ENCODE measurements at regions not wholly inside any gene's neighbourhood (a gene's known extent, or its start where the extent isn't known, plus 50 kb on each side); places are given as distances from the start of the nearest gene placed in this dataset.
"Not testable (repeated sequence)": the region's sequence is repeated elsewhere in the genome, so short reads cannot be mapped to it uniquely, and the experiment has no call there.

DNA sequence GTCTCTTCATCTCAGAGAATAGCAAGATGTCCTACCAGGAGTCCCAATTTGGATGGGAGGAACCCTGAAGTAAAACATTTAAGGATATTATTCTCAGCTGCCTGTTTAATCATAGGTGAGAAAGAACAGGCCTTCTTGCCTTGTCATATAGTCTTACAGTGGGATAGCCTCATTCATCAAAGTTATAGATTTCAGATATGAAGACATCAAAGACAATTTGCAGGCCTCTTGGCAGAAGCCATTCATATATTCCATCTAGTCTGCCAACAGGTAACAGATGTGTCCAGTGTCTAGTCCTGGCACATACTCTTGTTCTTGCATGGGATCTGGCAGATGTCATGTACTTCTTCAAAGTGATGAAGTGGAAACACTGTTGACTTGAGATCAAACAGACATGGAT, 601.3 kb upstream of the GHITM start:
- TF ChIP-seq, protein P1, sequence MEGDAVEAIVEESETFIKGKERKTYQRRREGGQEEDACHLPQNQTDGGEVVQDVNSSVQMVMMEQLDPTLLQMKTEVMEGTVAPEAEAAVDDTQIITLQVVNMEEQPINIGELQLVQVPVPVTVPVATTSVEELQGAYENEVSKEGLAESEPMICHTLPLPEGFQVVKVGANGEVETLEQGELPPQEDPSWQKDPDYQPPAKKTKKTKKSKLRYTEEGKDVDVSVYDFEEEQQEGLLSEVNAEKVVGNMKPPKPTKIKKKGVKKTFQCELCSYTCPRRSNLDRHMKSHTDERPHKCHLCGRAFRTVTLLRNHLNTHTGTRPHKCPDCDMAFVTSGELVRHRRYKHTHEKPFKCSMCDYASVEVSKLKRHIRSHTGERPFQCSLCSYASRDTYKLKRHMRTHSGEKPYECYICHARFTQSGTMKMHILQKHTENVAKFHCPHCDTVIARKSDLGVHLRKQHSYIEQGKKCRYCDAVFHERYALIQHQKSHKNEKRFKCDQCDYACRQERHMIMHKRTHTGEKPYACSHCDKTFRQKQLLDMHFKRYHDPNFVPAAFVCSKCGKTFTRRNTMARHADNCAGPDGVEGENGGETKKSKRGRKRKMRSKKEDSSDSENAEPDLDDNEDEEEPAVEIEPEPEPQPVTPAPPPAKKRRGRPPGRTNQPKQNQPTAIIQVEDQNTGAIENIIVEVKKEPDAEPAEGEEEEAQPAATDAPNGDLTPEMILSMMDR (conservative IDR thresholded peaks at IDR 0.05), result no peak
- TF ChIP-seq ZFX (IDR thresholded peaks at IDR 0.05), result no peak
- no peak overlapping the region for H3K27ac ChIP-seq

DNA sequence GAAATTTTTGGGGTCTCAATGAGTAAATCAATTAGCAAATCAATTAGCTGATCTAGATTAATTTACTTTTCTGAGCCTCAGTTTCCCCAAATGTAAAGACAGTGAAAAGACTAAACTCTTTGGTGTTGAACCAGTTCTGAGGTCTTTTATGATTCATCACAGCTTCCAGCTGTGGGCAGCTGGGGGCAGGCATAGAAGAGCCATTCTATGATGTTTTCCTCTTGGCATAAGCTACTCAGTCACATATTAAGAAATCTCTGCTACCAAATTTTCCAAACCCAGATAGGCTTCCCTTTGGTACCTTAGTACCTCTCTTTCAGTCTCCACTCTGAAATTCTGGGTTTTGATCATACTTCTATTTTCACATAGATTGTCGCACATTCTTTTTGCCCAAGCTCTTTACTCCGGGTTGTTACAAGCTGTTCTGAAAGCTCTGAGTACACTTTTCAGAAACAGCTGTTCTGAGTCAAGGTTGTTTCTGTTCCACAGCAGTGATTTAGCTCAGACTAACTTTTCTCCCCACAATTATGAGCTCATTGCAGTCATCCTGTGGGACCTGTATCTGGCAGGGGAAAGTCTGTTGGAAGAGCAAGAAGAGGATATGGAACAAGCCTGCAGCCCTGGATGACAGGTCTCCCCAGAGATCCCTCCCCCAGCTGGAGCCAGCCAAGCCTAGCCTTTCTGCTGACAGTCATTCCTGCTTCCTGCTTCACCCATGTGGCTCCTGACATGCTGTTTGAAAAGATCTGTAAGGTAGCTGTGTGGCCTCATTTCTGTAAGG, 599.6 kb upstream of the GHITM start:
- TF ChIP-seq, protein P1 (conservative IDR thresholded peaks at IDR 0.05), result no peak
- TF ChIP-seq ZFX (IDR thresholded peaks at IDR 0.05), result no peak
- no peak overlapping the region for H3K27ac ChIP-seq

DNA sequence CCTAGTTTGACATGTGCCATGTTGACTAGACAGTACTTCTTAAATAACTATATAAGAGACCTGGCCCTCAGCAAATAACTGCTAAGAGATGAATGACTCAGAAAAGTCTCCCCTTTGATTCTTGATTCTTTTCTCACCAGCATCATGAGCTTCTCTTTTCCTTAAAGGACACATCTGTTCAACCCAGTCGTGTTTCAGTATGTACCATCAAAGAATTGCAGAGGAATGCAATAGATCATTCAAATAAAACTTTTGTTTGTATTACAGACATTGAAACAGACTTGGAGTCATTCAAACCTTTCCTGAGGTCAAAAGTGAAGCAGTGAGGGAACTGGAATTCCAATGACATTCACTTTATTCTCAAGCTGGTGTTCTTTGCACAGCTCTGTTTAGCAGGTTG, 598.3 kb upstream of the GHITM start:
- no peak overlapping the region for H3K27ac ChIP-seq
- no peak for TF ChIP-seq ZFX (IDR thresholded peaks at IDR 0.05)
- TF ChIP-seq, protein P1 (conservative IDR thresholded peaks at IDR 0.05), result no peak

DNA sequence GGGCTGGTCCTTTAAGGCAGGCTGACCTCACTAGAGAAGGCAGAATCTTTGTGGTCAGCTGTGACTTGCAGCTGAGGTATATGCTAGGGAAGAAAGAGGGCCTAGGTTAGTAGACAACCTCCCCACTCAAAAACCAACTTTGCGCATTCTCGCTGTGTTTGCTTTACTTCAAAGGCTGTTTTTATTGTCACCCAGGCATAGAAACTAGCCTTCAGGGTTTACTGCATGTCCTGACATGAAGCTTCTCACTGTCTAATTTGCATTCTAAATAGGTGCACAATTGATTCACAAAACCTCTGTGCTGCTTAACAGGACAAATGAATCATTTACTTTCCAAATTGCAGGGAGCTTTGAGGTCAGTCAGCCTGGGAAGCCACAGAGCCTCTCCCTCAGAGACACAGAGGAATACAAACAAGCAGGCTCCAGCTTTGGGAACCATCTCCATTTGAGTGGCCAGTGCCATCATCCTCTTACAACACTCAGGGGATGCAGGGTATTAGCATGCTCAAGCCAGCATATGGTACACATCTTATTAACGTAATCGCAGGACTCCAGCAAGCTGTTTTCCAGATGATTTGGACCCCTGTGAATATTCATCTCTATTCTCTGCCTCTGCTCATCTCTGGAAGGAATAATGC, 596.4 kb upstream of the GHITM start:
- no peak for TF ChIP-seq ZFX (IDR thresholded peaks at IDR 0.05)
- TF ChIP-seq, protein P1 (conservative IDR thresholded peaks at IDR 0.05), result no peak
- no peak overlapping the region for H3K27ac ChIP-seq

DNA sequence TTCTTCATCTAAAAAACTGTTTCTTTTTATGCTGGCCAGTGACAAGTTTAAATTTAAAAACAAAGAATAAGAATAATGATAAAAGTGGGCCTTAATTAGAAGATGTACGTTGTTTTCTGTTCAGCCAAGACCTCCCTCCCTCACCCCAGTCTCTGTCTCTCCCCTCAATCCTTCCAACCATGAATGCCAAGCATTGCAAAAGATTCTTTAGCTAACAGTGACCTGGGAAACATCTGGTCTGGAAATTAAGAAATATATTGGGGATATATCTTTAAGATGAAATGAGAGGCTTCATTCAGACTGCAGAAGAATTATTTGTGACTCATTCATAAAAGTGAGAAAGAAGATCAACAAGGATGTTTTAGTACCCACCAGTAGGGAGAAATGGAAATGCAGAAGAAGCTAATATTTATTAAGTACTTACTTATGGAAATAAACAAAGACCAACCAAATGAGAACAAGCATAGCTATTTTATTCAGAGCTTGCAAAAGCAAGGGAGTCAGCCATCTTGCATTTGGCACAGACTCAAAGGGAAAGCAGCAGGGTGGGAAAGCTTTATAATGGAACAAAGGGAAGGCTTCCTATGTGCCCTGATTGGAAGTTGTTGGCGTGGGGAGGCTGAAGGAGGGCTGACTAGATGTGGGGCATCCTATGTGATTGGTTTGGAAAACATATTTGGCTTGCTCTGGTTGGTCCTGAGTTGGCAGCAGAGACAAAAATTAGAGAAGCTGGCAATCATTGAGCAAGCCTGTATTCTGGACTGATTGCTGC, 595.4 kb upstream of the GHITM start:
- TF ChIP-seq, protein P1 (conservative IDR thresholded peaks at IDR 0.05), result no peak
- TF ChIP-seq ZFX (IDR thresholded peaks at IDR 0.05), result no peak
- H3K27ac ChIP-seq, result no peak overlapping the region

DNA sequence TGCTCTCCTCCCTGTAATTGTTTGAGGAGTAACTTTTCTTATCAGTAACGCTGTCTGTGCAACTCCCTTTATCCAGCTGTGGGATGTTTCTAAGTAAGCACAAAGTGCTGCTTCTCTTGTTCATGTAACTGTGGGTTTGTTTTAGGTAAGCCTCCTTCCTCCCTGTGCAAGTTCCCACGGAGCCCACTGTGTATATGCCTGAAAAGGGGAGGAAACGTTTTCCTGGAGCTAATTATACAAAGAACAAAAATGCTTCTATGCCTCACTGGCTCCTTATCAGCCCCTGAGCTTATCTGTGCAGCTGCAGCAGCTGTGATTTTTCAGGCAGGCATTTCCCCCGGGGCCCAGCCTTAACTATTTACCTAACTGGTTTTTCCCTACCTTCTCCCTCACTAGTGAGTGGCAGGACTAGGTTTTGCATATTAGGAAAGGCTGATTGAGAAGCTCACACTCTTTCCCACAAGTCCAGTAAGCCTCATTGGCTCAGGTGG, 593.4 kb upstream of the GHITM start:
- H3K27ac ChIP-seq, result no peak overlapping the region
- no peak for TF ChIP-seq ZFX (IDR thresholded peaks at IDR 0.05)
- TF ChIP-seq, protein P1 (conservative IDR thresholded peaks at IDR 0.05), result no peak

DNA sequence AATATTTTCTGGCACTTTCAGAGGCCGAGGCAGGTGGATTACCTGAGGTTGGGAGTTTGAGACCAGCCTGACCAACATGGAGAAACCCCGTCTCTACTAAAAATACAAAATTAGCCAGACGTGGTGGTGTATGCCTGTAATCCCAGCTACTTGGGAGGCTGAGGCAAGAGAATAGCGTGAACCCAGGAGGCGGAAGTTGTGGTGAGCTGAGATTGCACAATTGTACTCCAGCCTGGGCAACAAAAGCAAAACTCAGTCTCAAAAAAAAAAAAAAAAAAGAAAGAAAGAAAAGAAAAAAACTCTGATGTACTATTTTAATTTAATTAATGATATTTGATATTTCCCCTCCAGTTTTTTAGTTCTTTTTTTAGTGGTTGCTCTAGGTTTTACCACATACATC, 588.1 kb upstream of the GHITM start:
- H3K27ac ChIP-seq, result not testable (repeated sequence)

Data from C4-2B (cell line).